NB4 (cell line): ENCODE measurements at regions not wholly inside any gene's neighbourhood (a gene's known extent, or its start where the extent isn't known, plus 50 kb on each side); places are given as distances from the start of the nearest gene placed in this dataset.

Experiments
- CTCF ChIP-seq: IDR thresholded peaks from one replicate; pipeline ENCODE4 v1.5.1; 2012; ENCODE audit warnings: low read depth, low read length
- MYC ChIP-seq: IDR thresholded peaks from 2 replicates; pipeline ENCODE4 v1.6.1; 2011; ENCODE audit warnings: low read depth, low read length
- POLR2A ChIP-seq: IDR thresholded peaks from 2 replicates; pipeline ENCODE4 v1.6.1; 2011; ENCODE audit warnings: mild to moderate bottlenecking; ENCODE audit not compliant: insufficient read length; ENCODE audit errors: extremely low read depth

- TF ChIP-seq CTCF (no peak), POLR2A (no peak), MYC (no peak)
Measured at GRCh38 chr7:68424658-68425297, 1173.5 kb upstream of the AUTS2 start.
